IMR-90 (cell line): ENCODE measurements at regions not wholly inside any gene's neighbourhood (a gene's known extent, or its start where the extent isn't known, plus 50 kb on each side); places are given as distances from the start of the nearest gene placed in this dataset.
A peak's percentile ranks its signal among the peaks of the same experiment; 100 is the strongest.

Experiments
- BHLHE40 ChIP-seq: fragments of 150-350 bp; IDR thresholded peaks from 2 replicates; pipeline ENCODE4 v1.6.1; 2016; ENCODE audit warnings: mild to moderate bottlenecking, low read depth, low read length
- CEBPB ChIP-seq: IDR thresholded peaks from 2 replicates; pipeline ENCODE4 v1.6.1; 2012; ENCODE audit warnings: low read depth, low read length, improper control_type of control experiment
- CHD1 ChIP-seq: IDR thresholded peaks from 2 replicates; pipeline ENCODE4 v1.6.1; 2012; ENCODE audit warnings: low read depth, low read length, improper control_type of control experiment
- MAFK ChIP-seq: IDR thresholded peaks from 2 replicates; pipeline ENCODE4 v1.6.1; 2012; ENCODE audit warnings: low read depth, low read length, improper control_type of control experiment
- MAZ ChIP-seq: IDR thresholded peaks from 2 replicates; pipeline ENCODE4 v1.6.1; 2012; ENCODE audit warnings: low read depth, mild to moderate bottlenecking, low read length, improper control_type of control experiment, moderate library complexity, borderline replicate concordance
- NFE2L2 ChIP-seq: fragments of 150-350 bp; IDR thresholded peaks from 2 replicates; pipeline ENCODE4 v1.6.1; 2016; ENCODE audit warnings: low read depth, mild to moderate bottlenecking, low read length
- POLR2A ChIP-seq: IDR thresholded peaks from 2 replicates; pipeline ENCODE4 v1.6.1; 2012; ENCODE audit warnings: mild to moderate bottlenecking, low read depth, low read length
- RAD21 ChIP-seq: IDR thresholded peaks from 2 replicates; pipeline ENCODE4 v1.6.1; 2012; ENCODE audit warnings: low read length, improper control_type of control experiment
- RCOR1 ChIP-seq: IDR thresholded peaks from 2 replicates; pipeline ENCODE4 v1.6.1; 2012; ENCODE audit warnings: mild to moderate bottlenecking, low read length, improper control_type of control experiment; ENCODE audit not compliant: insufficient replicate concordance
- SMC3 ChIP-seq: fragments of 150-350 bp; IDR thresholded peaks from 2 replicates; pipeline ENCODE4 v1.6.1; 2016; ENCODE audit warnings: low read depth, mild to moderate bottlenecking, antibody characterized with exemption, low read length, moderate library complexity
- TF ChIP-seq, protein P1 (sequence below): conservative IDR thresholded peaks from 2 replicates; pipeline ENCODE4 v1.5.1; 2012; ENCODE audit warnings: mild to moderate bottlenecking, low read depth, low read length, improper control_type of control experiment
- TF ChIP-seq, protein P2 (sequence below): fragments of 150-350 bp; IDR thresholded peaks from 2 replicates; pipeline ENCODE4 v1.6.1; 2016; ENCODE audit warnings: low read depth, mild to moderate bottlenecking, low read length, moderate library complexity, borderline replicate concordance
- TF ChIP-seq, protein P3 (sequence below): fragments of 150-350 bp; IDR thresholded peaks from 2 replicates; pipeline ENCODE4 v1.6.1; 2017; ENCODE audit warnings: mild to moderate bottlenecking, antibody characterized with exemption, low read length, low read depth

DNA sequence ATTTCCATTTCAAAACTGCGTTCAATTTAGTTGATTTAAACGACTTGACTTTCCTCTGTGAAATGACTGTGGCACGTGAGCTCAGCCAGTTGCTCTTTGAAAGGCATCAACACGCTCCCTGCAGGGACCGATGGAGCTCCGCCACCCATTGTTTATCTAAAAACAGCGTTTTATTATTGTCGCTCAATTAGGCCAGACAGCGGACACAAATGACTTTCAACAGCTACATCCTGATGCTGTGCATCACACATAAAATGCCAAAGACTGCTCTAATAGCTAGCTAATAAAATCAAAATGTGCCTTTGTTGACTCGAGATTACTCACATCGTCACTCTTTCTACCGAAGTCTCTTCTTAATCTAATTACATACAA, 332.5 kb downstream of the CD83 start:
- TF ChIP-seq NFE2L2 (no peak), CEBPB (no peak), RCOR1 (no peak), POLR2A (no peak), BHLHE40 (peak; percentile 43; the same call in 1 of the 2 replicates), MAFK (no peak), CHD1 (no peak), MAZ (no peak), SMC3 (no peak), RAD21 (no peak)
- TF ChIP-seq, protein P1, sequence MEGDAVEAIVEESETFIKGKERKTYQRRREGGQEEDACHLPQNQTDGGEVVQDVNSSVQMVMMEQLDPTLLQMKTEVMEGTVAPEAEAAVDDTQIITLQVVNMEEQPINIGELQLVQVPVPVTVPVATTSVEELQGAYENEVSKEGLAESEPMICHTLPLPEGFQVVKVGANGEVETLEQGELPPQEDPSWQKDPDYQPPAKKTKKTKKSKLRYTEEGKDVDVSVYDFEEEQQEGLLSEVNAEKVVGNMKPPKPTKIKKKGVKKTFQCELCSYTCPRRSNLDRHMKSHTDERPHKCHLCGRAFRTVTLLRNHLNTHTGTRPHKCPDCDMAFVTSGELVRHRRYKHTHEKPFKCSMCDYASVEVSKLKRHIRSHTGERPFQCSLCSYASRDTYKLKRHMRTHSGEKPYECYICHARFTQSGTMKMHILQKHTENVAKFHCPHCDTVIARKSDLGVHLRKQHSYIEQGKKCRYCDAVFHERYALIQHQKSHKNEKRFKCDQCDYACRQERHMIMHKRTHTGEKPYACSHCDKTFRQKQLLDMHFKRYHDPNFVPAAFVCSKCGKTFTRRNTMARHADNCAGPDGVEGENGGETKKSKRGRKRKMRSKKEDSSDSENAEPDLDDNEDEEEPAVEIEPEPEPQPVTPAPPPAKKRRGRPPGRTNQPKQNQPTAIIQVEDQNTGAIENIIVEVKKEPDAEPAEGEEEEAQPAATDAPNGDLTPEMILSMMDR, result no peak
- TF ChIP-seq, protein P2, sequence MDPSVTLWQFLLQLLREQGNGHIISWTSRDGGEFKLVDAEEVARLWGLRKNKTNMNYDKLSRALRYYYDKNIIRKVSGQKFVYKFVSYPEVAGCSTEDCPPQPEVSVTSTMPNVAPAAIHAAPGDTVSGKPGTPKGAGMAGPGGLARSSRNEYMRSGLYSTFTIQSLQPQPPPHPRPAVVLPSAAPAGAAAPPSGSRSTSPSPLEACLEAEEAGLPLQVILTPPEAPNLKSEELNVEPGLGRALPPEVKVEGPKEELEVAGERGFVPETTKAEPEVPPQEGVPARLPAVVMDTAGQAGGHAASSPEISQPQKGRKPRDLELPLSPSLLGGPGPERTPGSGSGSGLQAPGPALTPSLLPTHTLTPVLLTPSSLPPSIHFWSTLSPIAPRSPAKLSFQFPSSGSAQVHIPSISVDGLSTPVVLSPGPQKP, result no peak
- TF ChIP-seq, protein P3, sequence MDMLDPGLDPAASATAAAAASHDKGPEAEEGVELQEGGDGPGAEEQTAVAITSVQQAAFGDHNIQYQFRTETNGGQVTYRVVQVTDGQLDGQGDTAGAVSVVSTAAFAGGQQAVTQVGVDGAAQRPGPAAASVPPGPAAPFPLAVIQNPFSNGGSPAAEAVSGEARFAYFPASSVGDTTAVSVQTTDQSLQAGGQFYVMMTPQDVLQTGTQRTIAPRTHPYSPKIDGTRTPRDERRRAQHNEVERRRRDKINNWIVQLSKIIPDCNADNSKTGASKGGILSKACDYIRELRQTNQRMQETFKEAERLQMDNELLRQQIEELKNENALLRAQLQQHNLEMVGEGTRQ, result no peak
